ENCODE measurements at regions not wholly inside any gene's neighbourhood (a gene's known extent, or its start where the extent isn't known, plus 50 kb on each side); places are given as distances from the start of the nearest gene placed in this dataset.

DNA sequence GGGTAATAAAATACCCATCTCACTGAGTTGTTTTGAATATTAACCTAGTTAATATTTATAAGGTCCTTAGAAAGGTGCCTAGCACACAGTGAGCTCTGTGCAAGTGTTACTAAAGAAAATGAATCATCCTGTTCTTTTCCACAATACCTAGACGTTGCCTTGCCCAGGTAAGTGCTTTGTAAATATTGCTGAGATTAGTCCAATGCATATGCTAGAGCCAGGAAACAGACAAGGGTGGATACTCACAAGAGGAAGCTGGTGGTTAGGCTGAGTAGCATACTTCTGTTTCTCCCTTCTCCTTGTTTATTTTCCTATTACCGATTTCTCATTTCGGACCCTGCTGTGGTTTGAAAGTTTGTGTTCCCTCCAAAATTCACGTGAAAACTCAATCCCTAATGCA is 58.1 kb upstream of the BARX2 start:
- TF ChIP-seq, protein P1, sequence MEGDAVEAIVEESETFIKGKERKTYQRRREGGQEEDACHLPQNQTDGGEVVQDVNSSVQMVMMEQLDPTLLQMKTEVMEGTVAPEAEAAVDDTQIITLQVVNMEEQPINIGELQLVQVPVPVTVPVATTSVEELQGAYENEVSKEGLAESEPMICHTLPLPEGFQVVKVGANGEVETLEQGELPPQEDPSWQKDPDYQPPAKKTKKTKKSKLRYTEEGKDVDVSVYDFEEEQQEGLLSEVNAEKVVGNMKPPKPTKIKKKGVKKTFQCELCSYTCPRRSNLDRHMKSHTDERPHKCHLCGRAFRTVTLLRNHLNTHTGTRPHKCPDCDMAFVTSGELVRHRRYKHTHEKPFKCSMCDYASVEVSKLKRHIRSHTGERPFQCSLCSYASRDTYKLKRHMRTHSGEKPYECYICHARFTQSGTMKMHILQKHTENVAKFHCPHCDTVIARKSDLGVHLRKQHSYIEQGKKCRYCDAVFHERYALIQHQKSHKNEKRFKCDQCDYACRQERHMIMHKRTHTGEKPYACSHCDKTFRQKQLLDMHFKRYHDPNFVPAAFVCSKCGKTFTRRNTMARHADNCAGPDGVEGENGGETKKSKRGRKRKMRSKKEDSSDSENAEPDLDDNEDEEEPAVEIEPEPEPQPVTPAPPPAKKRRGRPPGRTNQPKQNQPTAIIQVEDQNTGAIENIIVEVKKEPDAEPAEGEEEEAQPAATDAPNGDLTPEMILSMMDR (conservative IDR thresholded peaks at IDR 0.05; ENCODE audit: low read depth, low read length) = no peak
- DNase-seq (ENCODE audit: low read depth) = no peak
- H3K4me3 ChIP-seq (ENCODE audit: low read depth, low read length) = no peak overlapping the region

DNA sequence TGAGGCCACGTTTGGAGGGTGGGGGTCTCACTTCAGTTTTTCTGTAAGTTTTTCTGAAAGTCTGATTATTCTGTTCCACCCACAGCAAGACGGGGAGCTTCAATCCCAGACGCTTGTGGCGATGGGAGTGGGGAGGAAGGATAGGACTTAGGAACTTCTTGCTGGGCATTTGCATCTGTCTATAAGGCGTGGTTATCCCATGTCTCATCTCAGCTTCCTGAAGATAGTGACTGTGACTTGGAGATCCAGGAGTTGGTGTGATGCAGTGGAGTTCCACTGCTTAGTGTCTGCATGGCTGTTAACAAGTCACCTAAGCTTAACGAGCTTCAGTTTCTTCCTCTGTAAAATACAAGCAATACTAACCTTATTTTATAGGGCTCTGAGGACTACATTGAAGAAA is 58.9 kb upstream of the BARX2 start:
- TF ChIP-seq, protein P1 (conservative IDR thresholded peaks at IDR 0.05; ENCODE audit: low read depth, low read length) = no peak
- no peak overlapping the region for H3K4me3 ChIP-seq (ENCODE audit: low read depth, low read length)
- DNase-seq (ENCODE audit: low read depth) = no peak

DNA sequence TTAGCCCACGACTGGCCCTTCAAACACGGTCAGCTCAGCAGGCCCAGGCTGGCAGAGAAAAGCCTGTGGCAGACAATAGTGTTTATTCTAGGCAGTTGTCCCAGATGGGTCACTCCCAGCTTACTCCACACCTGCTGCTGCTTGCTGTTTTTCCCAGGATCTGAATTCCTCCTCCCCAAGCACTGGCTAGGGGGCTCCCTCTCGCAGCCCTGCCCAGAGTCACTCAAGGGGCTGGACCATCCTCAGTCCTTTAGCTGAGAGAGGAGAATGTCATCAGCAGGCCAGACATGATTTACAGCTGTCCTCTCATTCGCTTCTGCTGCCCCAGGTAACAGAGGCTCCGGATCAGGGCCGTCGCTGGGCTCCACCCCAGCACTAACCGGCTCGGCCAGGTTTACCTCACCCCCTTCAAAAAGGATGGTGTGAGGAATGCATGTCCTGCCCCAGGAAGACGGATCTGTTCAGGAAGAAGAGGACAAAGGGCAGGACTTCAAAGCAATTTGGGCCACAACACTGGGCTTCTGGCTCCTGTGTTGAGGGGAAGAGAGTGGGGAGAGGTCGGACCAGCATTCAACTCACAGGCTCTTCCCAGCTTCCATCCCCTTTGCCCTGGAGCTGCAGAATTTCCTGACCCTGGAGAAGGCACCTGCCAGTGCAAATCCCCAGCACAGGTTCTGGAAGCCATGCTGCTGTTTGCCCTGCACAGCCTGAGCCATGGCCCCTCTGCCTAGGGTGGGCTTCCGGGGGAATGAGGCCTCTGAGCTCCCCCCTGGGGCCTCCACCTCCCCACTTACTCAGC is 59.7 kb upstream of the BARX2 start:
- no peak overlapping the region for H3K4me3 ChIP-seq (ENCODE audit: low read depth, low read length)
- no peak for DNase-seq (ENCODE audit: low read depth)
- TF ChIP-seq, protein P1 (conservative IDR thresholded peaks at IDR 0.05; ENCODE audit: low read depth, low read length) = no peak

DNA sequence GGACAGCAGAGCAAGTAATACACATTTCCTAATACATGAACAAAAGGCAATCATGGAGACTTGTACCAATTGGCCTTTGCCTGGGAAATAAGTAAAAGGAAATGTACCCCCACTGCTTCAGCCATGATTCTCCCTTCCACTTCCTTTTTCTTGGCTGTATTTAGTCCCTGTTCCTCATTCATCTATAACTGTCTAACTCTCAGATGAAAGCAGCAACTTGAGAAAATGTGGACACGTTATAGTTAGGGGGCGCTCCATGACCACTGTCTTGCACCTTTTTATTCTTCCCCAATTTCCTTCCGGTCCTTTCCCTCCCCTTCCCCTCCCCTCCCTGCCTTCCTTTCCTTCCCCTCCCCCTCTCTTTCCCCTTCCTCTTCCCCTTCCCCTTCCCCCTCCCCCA is 61.3 kb upstream of the BARX2 start:
- TF ChIP-seq, protein P1 (conservative IDR thresholded peaks at IDR 0.05; ENCODE audit: low read depth, low read length) = no peak
- DNase-seq (ENCODE audit: low read depth) = no peak
- no peak overlapping the region for H3K4me3 ChIP-seq (ENCODE audit: low read depth, low read length)

DNA sequence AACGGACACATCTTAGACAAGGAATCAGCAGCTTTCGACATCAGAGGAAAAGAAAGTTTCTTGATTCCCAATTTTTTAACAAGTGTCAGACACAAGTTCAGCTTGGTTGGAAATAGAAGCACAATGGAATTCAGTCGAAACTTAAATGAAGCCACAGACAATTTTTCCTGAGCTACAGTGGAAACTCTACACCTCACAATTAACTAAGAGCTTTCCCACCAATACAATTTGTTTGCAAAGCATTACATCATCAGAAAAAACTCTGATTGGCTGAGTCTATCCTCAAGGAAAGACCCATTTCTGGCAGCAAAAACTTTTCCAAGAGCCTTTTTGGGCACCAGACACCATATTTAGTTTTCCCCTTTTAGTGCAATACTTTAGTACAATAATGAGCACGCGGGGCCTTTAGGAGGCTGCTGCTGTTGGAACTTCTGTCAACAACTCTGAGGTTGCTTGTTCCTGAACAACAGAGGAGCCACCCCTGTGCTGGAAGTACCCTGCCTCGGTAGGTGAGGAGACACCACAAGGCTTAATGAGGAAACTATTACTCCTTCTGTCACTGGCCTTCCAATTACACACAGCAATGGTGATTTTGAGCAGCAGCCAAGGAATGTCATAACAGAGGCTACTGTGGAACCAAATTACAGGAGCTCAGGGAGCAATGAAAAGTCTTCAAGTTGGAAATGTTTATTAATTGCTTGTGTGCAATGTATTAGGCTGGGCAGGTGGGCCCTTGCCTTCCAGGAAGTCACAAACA is 61.9 kb upstream of the BARX2 start:
- DNase-seq (ENCODE audit: low read depth) = no peak
- H3K4me3 ChIP-seq (ENCODE audit: low read depth, low read length) = no peak overlapping the region
- TF ChIP-seq, protein P1 (conservative IDR thresholded peaks at IDR 0.05; ENCODE audit: low read depth, low read length) = no peak

DNA sequence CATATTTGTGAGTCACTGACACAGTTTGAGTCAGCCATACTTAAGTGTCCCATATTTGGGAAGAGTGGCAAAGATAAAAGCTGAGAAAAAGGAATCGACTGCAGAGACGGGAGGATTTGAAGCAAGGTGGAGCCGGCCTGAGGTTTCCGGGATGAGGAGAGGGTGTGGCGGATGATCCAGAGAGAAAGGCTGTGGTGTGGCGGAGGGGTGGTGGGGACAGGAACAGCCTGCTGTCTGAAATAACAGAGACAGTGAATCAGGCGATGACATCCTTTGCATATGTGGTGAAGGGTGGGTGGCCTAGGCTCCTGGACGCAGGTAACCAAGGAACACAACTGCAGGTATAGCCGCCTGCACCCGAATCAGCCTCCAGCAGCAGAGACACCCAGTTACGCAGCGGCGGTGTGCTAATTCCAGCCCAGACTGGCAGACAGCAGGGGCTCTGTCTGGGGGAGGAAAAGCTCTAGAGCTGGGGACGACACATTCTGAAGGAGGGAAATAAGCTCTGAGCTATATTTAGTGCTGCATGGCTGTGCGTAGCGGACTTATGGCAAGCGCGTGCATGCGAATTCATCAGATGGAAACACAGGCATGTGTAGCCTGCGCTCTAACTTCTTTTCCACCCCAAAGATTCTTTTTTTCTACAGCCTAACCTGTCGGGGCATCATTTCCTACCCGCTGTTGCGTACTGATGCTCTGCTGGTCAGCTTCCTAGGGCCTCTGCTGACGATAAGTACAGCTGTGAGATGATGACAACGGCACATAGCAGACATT is 62.7 kb upstream of the BARX2 start:
- no peak overlapping the region for H3K4me3 ChIP-seq (ENCODE audit: low read depth, low read length)
- TF ChIP-seq, protein P1 (conservative IDR thresholded peaks at IDR 0.05; ENCODE audit: low read depth, low read length) = no peak
- no peak for DNase-seq (ENCODE audit: low read depth)

Measured in choroid plexus epithelial cell (primary cell).